ENCODE measurements at regions not wholly inside any gene's neighbourhood (a gene's known extent, or its start where the extent isn't known, plus 50 kb on each side); places are given as distances from the start of the nearest gene placed in this dataset.

DNA sequence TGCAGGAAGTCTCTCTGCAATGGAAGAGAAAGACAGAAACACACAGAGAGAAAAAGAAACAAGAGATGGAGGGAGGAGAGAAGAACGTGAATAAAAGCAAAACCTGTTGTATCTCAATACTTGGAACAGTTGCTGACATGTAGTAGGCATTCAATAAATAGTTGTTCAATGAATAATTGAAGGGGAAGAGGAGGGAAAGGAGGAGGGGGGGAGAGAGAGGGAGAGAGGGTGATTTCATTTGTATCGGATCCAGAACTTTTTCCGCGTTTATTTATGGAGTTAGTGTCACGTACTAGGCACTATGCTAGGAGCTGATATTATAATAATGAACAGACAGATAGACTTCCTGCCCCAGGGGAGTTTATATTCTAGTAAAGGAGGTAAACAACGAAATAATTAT lies 144.1 kb downstream of the OMA1 start:
- H2AFZ ChIP-seq (ENCODE audit: low read length, unreplicated experiment) = peak overlapping the region; percentile 30
- H3K27ac ChIP-seq (ENCODE audit: low read depth, low read length) = no peak overlapping the region
- H3K27me3 ChIP-seq (ENCODE audit: insufficient read depth, low read length) = 0 out of 2 replicates have a peak, but pooled peaks cover 5% of the 10 kb centered on the region
- H3K4me3 ChIP-seq (ENCODE audit: low read depth, low read length) = peak overlapping the region; percentile 43; the same call in 1 of the 2 replicates
- H3K79me2 ChIP-seq (ENCODE audit: control insufficient read depth, insufficient read depth, low read length, unreplicated experiment) = no peaks in the 10 kb centered on the region
- H3K4me1 ChIP-seq (ENCODE audit: control insufficient read depth, insufficient read depth, low read length, unreplicated experiment) = peaks cover 13% of the 10 kb centered on the region
- no peaks in the 10 kb centered on the region for H3K36me3 ChIP-seq (ENCODE audit: insufficient read depth, low read length)

DNA sequence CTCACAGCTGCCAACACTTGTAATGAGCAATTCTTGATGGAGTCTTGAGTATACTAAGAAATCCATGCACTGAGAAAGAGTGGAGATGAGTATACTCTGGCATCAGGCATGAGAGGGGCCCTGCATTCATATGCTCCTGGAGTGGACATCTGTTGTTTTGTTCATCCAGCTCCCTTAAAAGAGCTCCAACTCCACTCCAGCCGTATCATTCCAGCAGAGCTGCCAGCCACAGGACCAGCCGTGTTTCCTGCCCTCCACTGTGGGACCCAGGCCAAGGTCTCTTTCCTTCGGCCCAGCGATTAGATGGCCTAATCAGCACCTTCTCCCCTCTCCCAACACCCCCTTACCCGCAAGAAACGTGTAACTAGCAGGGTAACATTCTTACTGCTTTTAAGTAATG lies 144.5 kb downstream of the OMA1 start:
- Histone ChIP-seq H3K27me3 (ENCODE audit: insufficient read depth, low read length) (0 out of 2 replicates have a peak, but pooled peaks cover 5% of the 10 kb centered on the region), H3K79me2 (ENCODE audit: control insufficient read depth, insufficient read depth, low read length, unreplicated experiment) (no peaks in the 10 kb centered on the region), H3K27ac (ENCODE audit: low read depth, low read length) (no peak overlapping the region), H2AFZ (ENCODE audit: low read length, unreplicated experiment) (peak overlapping the region; percentile 5), H3K36me3 (ENCODE audit: insufficient read depth, low read length) (no peaks in the 10 kb centered on the region), H3K4me3 (ENCODE audit: low read depth, low read length) (peak overlapping the region; percentile 43; the same call in 1 of the 2 replicates), H3K4me1 (ENCODE audit: control insufficient read depth, insufficient read depth, low read length, unreplicated experiment) (peaks cover 13% of the 10 kb centered on the region)

DNA sequence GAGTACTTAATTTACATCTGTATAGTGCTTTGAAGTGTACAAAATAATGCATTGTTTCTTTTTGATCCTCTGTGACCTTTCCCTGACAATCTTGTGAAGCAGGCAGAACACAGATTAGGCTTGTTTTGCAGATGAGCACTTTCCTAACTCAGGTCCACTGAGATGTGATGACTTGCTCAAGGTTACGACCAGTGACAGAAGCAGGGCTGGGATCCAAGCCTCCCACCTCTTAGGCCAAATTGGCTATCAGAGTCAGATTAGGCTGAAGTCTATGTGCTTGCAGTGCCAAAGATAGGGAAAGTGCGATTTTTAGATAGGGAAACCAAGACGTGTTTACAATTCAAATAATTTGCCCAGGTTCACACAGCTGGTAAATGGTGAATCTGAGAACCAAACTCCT lies 147.3 kb downstream of the OMA1 start:
- Histone ChIP-seq H3K4me3 (ENCODE audit: low read depth, low read length) (no peak overlapping the region), H3K4me1 (ENCODE audit: control insufficient read depth, insufficient read depth, low read length, unreplicated experiment) (peaks cover 35% of the 10 kb centered on the region), H3K27me3 (ENCODE audit: insufficient read depth, low read length) (0 out of 2 replicates have a peak, but pooled peaks cover 5% of the 10 kb centered on the region), H3K79me2 (ENCODE audit: control insufficient read depth, insufficient read depth, low read length, unreplicated experiment) (no peaks in the 10 kb centered on the region), H3K27ac (ENCODE audit: low read depth, low read length) (no peak overlapping the region), H3K36me3 (ENCODE audit: insufficient read depth, low read length) (no peaks in the 10 kb centered on the region), H2AFZ (ENCODE audit: low read length, unreplicated experiment) (no peak overlapping the region)

DNA sequence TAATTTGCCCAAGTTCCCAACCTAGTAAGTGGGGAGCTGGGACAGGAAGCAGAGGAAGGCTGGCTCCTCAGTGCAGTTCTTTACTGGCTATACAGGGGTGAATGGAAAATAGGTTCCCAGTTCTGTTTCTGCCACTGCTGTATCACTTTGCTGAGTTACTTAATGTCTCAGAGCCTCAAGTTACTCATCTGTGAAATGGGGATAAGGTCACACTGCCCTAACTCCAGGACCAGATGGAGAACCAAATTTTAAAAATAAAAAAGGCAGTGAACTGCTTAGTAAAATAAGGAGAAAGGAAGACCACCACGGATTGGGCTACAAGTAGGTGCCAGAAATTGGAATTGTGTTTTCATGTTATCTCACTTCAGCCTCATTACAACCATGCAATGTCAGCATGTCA lies 147.8 kb downstream of the OMA1 start:
- Histone ChIP-seq H3K36me3 (ENCODE audit: insufficient read depth, low read length) (no peaks in the 10 kb centered on the region), H3K27me3 (ENCODE audit: insufficient read depth, low read length) (0 out of 2 replicates have a peak, but pooled peaks cover 5% of the 10 kb centered on the region), H3K79me2 (ENCODE audit: control insufficient read depth, insufficient read depth, low read length, unreplicated experiment) (no peaks in the 10 kb centered on the region), H3K4me3 (ENCODE audit: low read depth, low read length) (no peak overlapping the region), H2AFZ (ENCODE audit: low read length, unreplicated experiment) (no peak overlapping the region), H3K27ac (ENCODE audit: low read depth, low read length) (no peak overlapping the region), H3K4me1 (ENCODE audit: control insufficient read depth, insufficient read depth, low read length, unreplicated experiment) (peaks cover 36% of the 10 kb centered on the region)

DNA sequence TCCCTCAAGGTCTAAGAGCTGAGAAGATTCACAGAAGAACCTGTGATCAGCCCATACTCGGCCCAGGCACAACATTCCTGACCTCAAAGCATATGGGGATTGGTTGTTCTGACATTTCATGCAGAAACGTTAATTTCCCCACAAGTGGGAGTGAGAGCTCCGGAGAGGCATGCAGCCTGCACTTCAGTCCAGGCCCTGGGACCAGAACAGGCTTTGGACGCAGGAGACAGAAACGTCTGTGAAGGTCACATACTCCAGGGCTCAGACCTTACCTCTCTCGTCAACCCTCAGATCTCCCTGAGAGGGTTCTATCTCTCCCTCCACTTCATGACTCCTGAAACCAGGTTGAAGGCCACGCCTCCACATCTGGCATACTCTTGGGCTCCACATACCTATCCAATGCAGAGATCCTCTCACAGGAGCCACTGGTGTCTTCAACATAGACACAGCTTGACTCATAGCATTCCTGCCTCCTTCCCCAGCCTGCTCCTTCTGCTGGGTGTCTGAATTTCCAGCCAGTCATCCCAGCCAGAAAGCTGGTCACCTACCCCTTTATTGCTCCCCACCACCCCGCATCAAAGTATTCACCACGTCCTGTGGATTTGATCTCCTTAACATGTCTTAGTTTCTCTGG lies 149.2 kb downstream of the OMA1 start:
- Histone ChIP-seq H3K36me3 (ENCODE audit: insufficient read depth, low read length) (no peaks in the 10 kb centered on the region), H3K4me1 (ENCODE audit: control insufficient read depth, insufficient read depth, low read length, unreplicated experiment) (peaks cover 28% of the 10 kb centered on the region), H3K27me3 (ENCODE audit: insufficient read depth, low read length) (no peaks in the 10 kb centered on the region), H3K79me2 (ENCODE audit: control insufficient read depth, insufficient read depth, low read length, unreplicated experiment) (no peaks in the 10 kb centered on the region), H2AFZ (ENCODE audit: low read length, unreplicated experiment) (no peak overlapping the region), H3K4me3 (ENCODE audit: low read depth, low read length) (no peak overlapping the region), H3K27ac (ENCODE audit: low read depth, low read length) (no peak overlapping the region)

DNA sequence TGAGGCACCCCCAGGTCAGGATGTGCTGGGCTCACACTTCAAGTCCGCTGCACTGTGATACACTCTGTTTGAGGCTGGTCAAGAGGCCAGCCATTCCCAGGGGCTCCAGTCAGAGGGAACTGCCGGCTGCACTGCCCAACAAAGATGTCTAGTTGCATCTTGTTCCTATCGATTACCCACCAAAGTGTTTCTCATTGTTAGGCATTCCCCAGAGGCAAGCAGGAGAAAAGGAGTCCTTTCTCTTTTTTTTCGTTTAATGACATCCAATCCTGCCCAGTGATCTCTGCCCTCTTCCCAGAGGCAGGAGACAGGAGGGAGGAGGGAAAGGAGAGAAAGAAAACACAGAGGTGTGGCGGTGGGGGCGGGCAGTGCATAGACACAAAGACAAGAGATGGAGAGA lies 150.4 kb downstream of the OMA1 start:
- Histone ChIP-seq H2AFZ (ENCODE audit: low read length, unreplicated experiment) (no peak overlapping the region), H3K27ac (ENCODE audit: low read depth, low read length) (no peak overlapping the region; the same call in 1 of the 2 replicates), H3K4me1 (ENCODE audit: control insufficient read depth, insufficient read depth, low read length, unreplicated experiment) (peaks cover 23% of the 10 kb centered on the region), H3K79me2 (ENCODE audit: control insufficient read depth, insufficient read depth, low read length, unreplicated experiment) (no peaks in the 10 kb centered on the region), H3K4me3 (ENCODE audit: low read depth, low read length) (no peak overlapping the region), H3K27me3 (ENCODE audit: insufficient read depth, low read length) (no peaks in the 10 kb centered on the region), H3K36me3 (ENCODE audit: insufficient read depth, low read length) (no peaks in the 10 kb centered on the region)

- Histone ChIP-seq H3K79me2 (ENCODE audit: control insufficient read depth, insufficient read depth, low read length, unreplicated experiment) (no peaks in the 10 kb centered on the region), H3K27ac (ENCODE audit: low read depth, low read length) (peak overlapping the region; percentile 31), H3K27me3 (ENCODE audit: insufficient read depth, low read length) (no peaks in the 10 kb centered on the region), H3K4me3 (ENCODE audit: low read depth, low read length) (peak overlapping the region; percentile 18; the same call in 1 of the 2 replicates), H3K4me1 (ENCODE audit: control insufficient read depth, insufficient read depth, low read length, unreplicated experiment) (peaks cover 23% of the 10 kb centered on the region), H3K36me3 (ENCODE audit: insufficient read depth, low read length) (no peaks in the 10 kb centered on the region), H2AFZ (ENCODE audit: low read length, unreplicated experiment) (peak overlapping the region; percentile 35)
Measured at GRCh38 chr1:58395355-58395754, 151.2 kb downstream of the OMA1 start.

DNA sequence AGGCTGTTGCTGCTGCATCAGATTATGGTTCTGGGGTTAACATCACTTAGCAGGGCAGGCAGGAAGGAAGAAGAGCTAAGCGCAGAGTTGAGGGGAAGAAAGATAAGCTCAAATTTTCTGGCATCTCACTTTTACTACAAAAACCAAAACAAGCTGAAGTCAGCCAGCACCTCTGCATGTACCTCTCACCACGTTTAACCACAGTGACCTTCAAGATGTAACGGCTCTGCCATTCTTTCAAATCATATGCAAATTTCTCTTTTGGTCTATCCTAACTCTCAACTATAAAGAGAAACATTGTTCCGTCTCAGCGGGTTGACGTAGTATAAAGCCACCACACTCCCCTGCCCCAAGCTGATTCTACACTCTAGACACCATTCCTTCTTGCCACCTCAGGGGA lies 154.4 kb downstream of the OMA1 start:
- Histone ChIP-seq H3K36me3 (ENCODE audit: insufficient read depth, low read length) (no peaks in the 10 kb centered on the region), H2AFZ (ENCODE audit: low read length, unreplicated experiment) (no peak overlapping the region), H3K4me3 (ENCODE audit: low read depth, low read length) (no peak overlapping the region), H3K27me3 (ENCODE audit: insufficient read depth, low read length) (0 out of 2 replicates have a peak, but pooled peaks cover 8% of the 10 kb centered on the region), H3K4me1 (ENCODE audit: control insufficient read depth, insufficient read depth, low read length, unreplicated experiment) (peaks cover 23% of the 10 kb centered on the region), H3K27ac (ENCODE audit: low read depth, low read length) (no peak overlapping the region), H3K79me2 (ENCODE audit: control insufficient read depth, insufficient read depth, low read length, unreplicated experiment) (no peaks in the 10 kb centered on the region)

GRCh38 chr1:58391514-58391913 lies 155.0 kb downstream of the OMA1 start:
- Histone ChIP-seq H3K27me3 (ENCODE audit: insufficient read depth, low read length) (0 out of 2 replicates have a peak, but pooled peaks cover 8% of the 10 kb centered on the region), H3K4me1 (ENCODE audit: control insufficient read depth, insufficient read depth, low read length, unreplicated experiment) (peaks cover 23% of the 10 kb centered on the region), H3K36me3 (ENCODE audit: insufficient read depth, low read length) (no peaks in the 10 kb centered on the region), H3K79me2 (ENCODE audit: control insufficient read depth, insufficient read depth, low read length, unreplicated experiment) (no peaks in the 10 kb centered on the region), H3K27ac (ENCODE audit: low read depth, low read length) (no peak overlapping the region), H2AFZ (ENCODE audit: low read length, unreplicated experiment) (no peak overlapping the region), H3K4me3 (ENCODE audit: low read depth, low read length) (no peak overlapping the region)

DNA sequence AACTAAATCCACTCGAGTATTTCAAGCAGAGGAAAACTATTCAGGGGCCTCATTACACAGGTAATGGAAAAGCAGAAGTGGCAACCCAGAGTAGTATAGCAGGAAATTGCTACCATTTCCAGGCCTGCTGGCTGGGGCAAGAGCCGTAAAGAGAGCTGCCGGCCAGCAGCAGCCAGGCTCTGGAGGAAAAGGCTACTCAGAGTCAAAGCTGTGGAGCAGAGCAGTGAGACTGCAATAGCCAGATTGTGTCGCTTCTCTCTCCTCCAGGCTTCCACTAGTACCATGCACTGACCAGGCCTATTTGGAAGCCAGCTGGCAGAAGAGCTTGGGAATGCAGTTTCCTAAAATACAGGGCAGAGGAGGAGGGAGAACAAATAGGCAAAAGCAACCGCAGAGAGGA lies 155.5 kb downstream of the OMA1 start:
- Histone ChIP-seq H2AFZ (ENCODE audit: low read length, unreplicated experiment) (no peak overlapping the region), H3K79me2 (ENCODE audit: control insufficient read depth, insufficient read depth, low read length, unreplicated experiment) (no peaks in the 10 kb centered on the region), H3K27ac (ENCODE audit: low read depth, low read length) (no peak overlapping the region), H3K36me3 (ENCODE audit: insufficient read depth, low read length) (no peaks in the 10 kb centered on the region), H3K4me1 (ENCODE audit: control insufficient read depth, insufficient read depth, low read length, unreplicated experiment) (peaks cover 19% of the 10 kb centered on the region), H3K4me3 (ENCODE audit: low read depth, low read length) (no peak overlapping the region), H3K27me3 (ENCODE audit: insufficient read depth, low read length) (peaks cover 13% of the 10 kb centered on the region; the same call in 1 of the 2 replicates)

DNA sequence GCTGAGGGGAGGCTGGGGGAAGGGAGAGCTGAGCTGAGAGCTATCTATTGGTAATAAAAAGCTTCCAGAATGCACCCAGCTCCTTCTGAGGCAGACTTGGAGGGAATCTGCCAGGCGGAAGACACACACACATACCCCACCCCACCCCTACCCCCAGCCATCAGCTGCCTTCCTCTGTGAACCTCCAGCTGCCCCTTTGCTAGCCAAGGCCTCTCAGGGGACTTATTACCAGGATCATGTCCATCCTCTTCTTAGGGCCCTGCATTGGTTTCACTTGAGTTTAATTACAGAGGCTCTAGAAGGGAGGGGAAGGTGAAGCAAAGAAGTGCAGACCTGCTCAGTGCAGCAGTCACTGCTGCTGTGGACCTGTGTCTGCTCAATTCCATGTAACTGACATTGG lies 156.4 kb downstream of the OMA1 start:
- Histone ChIP-seq H3K36me3 (ENCODE audit: insufficient read depth, low read length) (no peaks in the 10 kb centered on the region), H3K4me1 (ENCODE audit: control insufficient read depth, insufficient read depth, low read length, unreplicated experiment) (peaks cover 10% of the 10 kb centered on the region), H3K27me3 (ENCODE audit: insufficient read depth, low read length) (peaks cover 15% of the 10 kb centered on the region; the same call in 1 of the 2 replicates), H3K27ac (ENCODE audit: low read depth, low read length) (no peak overlapping the region), H2AFZ (ENCODE audit: low read length, unreplicated experiment) (no peak overlapping the region), H3K4me3 (ENCODE audit: low read depth, low read length) (no peak overlapping the region), H3K79me2 (ENCODE audit: control insufficient read depth, insufficient read depth, low read length, unreplicated experiment) (no peaks in the 10 kb centered on the region)

Measured in ACC112 (cell line).